ENCODE measurements at regions not wholly inside any gene's neighbourhood (a gene's known extent, or its start where the extent isn't known, plus 50 kb on each side); places are given as distances from the start of the nearest gene placed in this dataset.

- Mint-ChIP-seq H3K4me1 (no peaks in the 10 kb centered on the region), H3K4me3 (no peak overlapping the region), H3K36me3 (ENCODE audit: low read depth) (no peaks in the 10 kb centered on the region), H3K27me3 (no peaks in the 10 kb centered on the region), H3K27ac (no peak overlapping the region), H3K9me3 (no peaks in the 10 kb centered on the region)
- ChIA-PET POLR2A (no interaction called here), CTCF (no interaction called here)
- DNase-seq, result no peak
Measured at GRCh38 chr9:18365651-18366050, 108.3 kb upstream of the ADAMTSL1 start.

- H3K27me3 Mint-ChIP-seq, result no peaks in the 10 kb centered on the region
- H3K4me3 Mint-ChIP-seq, result no peak overlapping the region
- no peaks in the 10 kb centered on the region for H3K9me3 Mint-ChIP-seq
- no peak for DNase-seq
- H3K4me1 Mint-ChIP-seq, result no peaks in the 10 kb centered on the region
- no peak overlapping the region for H3K27ac Mint-ChIP-seq
- H3K36me3 Mint-ChIP-seq (ENCODE audit: low read depth), result no peaks in the 10 kb centered on the region
- ChIA-PET POLR2A (no interaction called here), CTCF (no interaction called here)
Measured at GRCh38 chr9:18366184-18366583, 107.8 kb upstream of the ADAMTSL1 start.

GRCh38 chr9:18368206-18368605 lies 105.7 kb upstream of the ADAMTSL1 start:
- Mint-ChIP-seq H3K27me3 (no peaks in the 10 kb centered on the region), H3K4me1 (no peaks in the 10 kb centered on the region), H3K4me3 (no peak overlapping the region), H3K27ac (no peak overlapping the region), H3K36me3 (ENCODE audit: low read depth) (no peaks in the 10 kb centered on the region), H3K9me3 (no peaks in the 10 kb centered on the region)
- DNase-seq, result no peak
- CTCF ChIA-PET, result interaction anchor here (0.6 kb wide), 2 partner anchors 113 to 831 kb away, joined by 3 to 5 read pairs; no protein-coding TSS in a partner anchor
- POLR2A ChIA-PET, result no interaction called here

GRCh38 chr9:18371141-18371540 lies 102.8 kb upstream of the ADAMTSL1 start:
- Mint-ChIP-seq H3K4me3 (no peak overlapping the region), H3K27ac (no peak overlapping the region), H3K36me3 (ENCODE audit: low read depth) (no peaks in the 10 kb centered on the region), H3K4me1 (no peaks in the 10 kb centered on the region), H3K27me3 (no peaks in the 10 kb centered on the region), H3K9me3 (no peaks in the 10 kb centered on the region)
- DNase-seq, result no peak
- POLR2A ChIA-PET, result no interaction called here
- CTCF ChIA-PET, result no interaction called here

GRCh38 chr9:18371621-18372020 lies 102.3 kb upstream of the ADAMTSL1 start:
- Mint-ChIP-seq H3K9me3 (no peaks in the 10 kb centered on the region), H3K4me1 (no peaks in the 10 kb centered on the region), H3K4me3 (no peak overlapping the region), H3K36me3 (ENCODE audit: low read depth) (no peaks in the 10 kb centered on the region), H3K27ac (no peak overlapping the region), H3K27me3 (no peaks in the 10 kb centered on the region)
- ChIA-PET CTCF (no interaction called here), POLR2A (no interaction called here)
- no peak for DNase-seq

- no peaks in the 10 kb centered on the region for H3K4me1 Mint-ChIP-seq
- no peak overlapping the region for H3K4me3 Mint-ChIP-seq
- no peaks in the 10 kb centered on the region for H3K36me3 Mint-ChIP-seq (ENCODE audit: low read depth)
- no peak for DNase-seq
- no peaks in the 10 kb centered on the region for H3K27me3 Mint-ChIP-seq
- ChIA-PET CTCF (no interaction called here), POLR2A (no interaction called here)
- H3K9me3 Mint-ChIP-seq, result no peaks in the 10 kb centered on the region
- no peak overlapping the region for H3K27ac Mint-ChIP-seq
Measured at GRCh38 chr9:18379073-18379811, 94.7 kb upstream of the ADAMTSL1 start.

GRCh38 chr9:18382243-18382642 lies 91.7 kb upstream of the ADAMTSL1 start:
- Mint-ChIP-seq H3K9me3 (no peaks in the 10 kb centered on the region), H3K36me3 (ENCODE audit: low read depth) (no peaks in the 10 kb centered on the region), H3K4me3 (no peak overlapping the region), H3K27me3 (no peaks in the 10 kb centered on the region), H3K4me1 (no peaks in the 10 kb centered on the region), H3K27ac (no peak overlapping the region)
- ChIA-PET POLR2A (no interaction called here), CTCF (no interaction called here)
- no peak for DNase-seq

GRCh38 chr9:18384066-18384465 lies 89.9 kb upstream of the ADAMTSL1 start:
- POLR2A ChIA-PET, result no interaction called here
- Mint-ChIP-seq H3K4me1 (no peaks in the 10 kb centered on the region), H3K4me3 (no peak overlapping the region), H3K9me3 (no peaks in the 10 kb centered on the region), H3K27me3 (no peaks in the 10 kb centered on the region), H3K36me3 (ENCODE audit: low read depth) (no peaks in the 10 kb centered on the region), H3K27ac (no peak overlapping the region)
- no peak for DNase-seq
- CTCF ChIA-PET, result no interaction called here

GRCh38 chr9:18385696-18386490 lies 88.1 kb upstream of the ADAMTSL1 start:
- DNase-seq, result no peak
- H3K27me3 Mint-ChIP-seq, result no peaks in the 10 kb centered on the region
- CTCF ChIA-PET, result no interaction called here

GRCh38 chr9:18390393-18390792 lies 83.6 kb upstream of the ADAMTSL1 start:
- no peak for DNase-seq
- ChIA-PET POLR2A (no interaction called here), CTCF (no interaction called here)
- no peaks in the 10 kb centered on the region for H3K36me3 Mint-ChIP-seq (ENCODE audit: low read depth)
- no peaks in the 10 kb centered on the region for H3K4me1 Mint-ChIP-seq
- no peak overlapping the region for H3K27ac Mint-ChIP-seq
- no peaks in the 10 kb centered on the region for H3K9me3 Mint-ChIP-seq
- H3K4me3 Mint-ChIP-seq, result no peak overlapping the region
- no peaks in the 10 kb centered on the region for H3K27me3 Mint-ChIP-seq

More at GRCh38 chr9:18385696-18386490, 88.1 kb upstream of the ADAMTSL1 start:
- H3K27ac Mint-ChIP-seq, result no peak overlapping the region
- POLR2A ChIA-PET, result interaction anchor here (0.6 kb wide), 1 partner anchor 23 kb away, joined by 4 read pairs; no protein-coding TSS in a partner anchor
- H3K4me1 Mint-ChIP-seq, result no peaks in the 10 kb centered on the region
- H3K36me3 Mint-ChIP-seq (ENCODE audit: low read depth), result no peaks in the 10 kb centered on the region
- no peak overlapping the region for H3K4me3 Mint-ChIP-seq
- H3K9me3 Mint-ChIP-seq, result no peaks in the 10 kb centered on the region

GRCh38 chr9:18393340-18394130 lies 80.4 kb upstream of the ADAMTSL1 start:
- ChIA-PET POLR2A (no interaction called here), CTCF (no interaction called here)
- Mint-ChIP-seq H3K4me1 (no peaks in the 10 kb centered on the region), H3K27me3 (no peaks in the 10 kb centered on the region), H3K9me3 (no peaks in the 10 kb centered on the region), H3K36me3 (ENCODE audit: low read depth) (no peaks in the 10 kb centered on the region), H3K27ac (no peak overlapping the region), H3K4me3 (no peak overlapping the region)
- no peak for DNase-seq

- Mint-ChIP-seq H3K4me3 (no peak overlapping the region), H3K27me3 (no peaks in the 10 kb centered on the region), H3K4me1 (no peaks in the 10 kb centered on the region), H3K36me3 (ENCODE audit: low read depth) (no peaks in the 10 kb centered on the region), H3K27ac (no peak overlapping the region), H3K9me3 (no peaks in the 10 kb centered on the region)
- ChIA-PET POLR2A (no interaction called here), CTCF (no interaction called here)
- no peak for DNase-seq
Measured at GRCh38 chr9:18394847-18395351, 79.1 kb upstream of the ADAMTSL1 start.

- CTCF ChIA-PET, result no interaction called here
- Mint-ChIP-seq H3K4me1 (no peaks in the 10 kb centered on the region), H3K27ac (no peak overlapping the region)
Measured at GRCh38 chr9:18396102-18396728, 77.7 kb upstream of the ADAMTSL1 start.

More at GRCh38 chr9:18396102-18396728, 77.7 kb upstream of the ADAMTSL1 start:
- H3K9me3 Mint-ChIP-seq, result no peaks in the 10 kb centered on the region
- H3K4me3 Mint-ChIP-seq, result no peak overlapping the region
- no peaks in the 10 kb centered on the region for H3K27me3 Mint-ChIP-seq
- no peak for DNase-seq
- POLR2A ChIA-PET, result no interaction called here
- H3K36me3 Mint-ChIP-seq (ENCODE audit: low read depth), result no peaks in the 10 kb centered on the region
